ENCODE measurements at regions not wholly inside any gene's neighbourhood (a gene's known extent, or its start where the extent isn't known, plus 50 kb on each side); places are given as distances from the start of the nearest gene placed in this dataset.

GRCh38 chr3:79870313-79870620 is 102.5 kb upstream of the ROBO1 start:
- TF ChIP-seq, protein P1, sequence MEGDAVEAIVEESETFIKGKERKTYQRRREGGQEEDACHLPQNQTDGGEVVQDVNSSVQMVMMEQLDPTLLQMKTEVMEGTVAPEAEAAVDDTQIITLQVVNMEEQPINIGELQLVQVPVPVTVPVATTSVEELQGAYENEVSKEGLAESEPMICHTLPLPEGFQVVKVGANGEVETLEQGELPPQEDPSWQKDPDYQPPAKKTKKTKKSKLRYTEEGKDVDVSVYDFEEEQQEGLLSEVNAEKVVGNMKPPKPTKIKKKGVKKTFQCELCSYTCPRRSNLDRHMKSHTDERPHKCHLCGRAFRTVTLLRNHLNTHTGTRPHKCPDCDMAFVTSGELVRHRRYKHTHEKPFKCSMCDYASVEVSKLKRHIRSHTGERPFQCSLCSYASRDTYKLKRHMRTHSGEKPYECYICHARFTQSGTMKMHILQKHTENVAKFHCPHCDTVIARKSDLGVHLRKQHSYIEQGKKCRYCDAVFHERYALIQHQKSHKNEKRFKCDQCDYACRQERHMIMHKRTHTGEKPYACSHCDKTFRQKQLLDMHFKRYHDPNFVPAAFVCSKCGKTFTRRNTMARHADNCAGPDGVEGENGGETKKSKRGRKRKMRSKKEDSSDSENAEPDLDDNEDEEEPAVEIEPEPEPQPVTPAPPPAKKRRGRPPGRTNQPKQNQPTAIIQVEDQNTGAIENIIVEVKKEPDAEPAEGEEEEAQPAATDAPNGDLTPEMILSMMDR (IDR thresholded peaks at IDR 0.05) = no peak
- TF ChIP-seq POLR2A (IDR thresholded peaks at IDR 0.05) = no peak

Measured in tibial nerve (tissue), 3 donors.